ENCODE measurements at regions not wholly inside any gene's neighbourhood (a gene's known extent, or its start where the extent isn't known, plus 50 kb on each side); places are given as distances from the start of the nearest gene placed in this dataset.

DNA sequence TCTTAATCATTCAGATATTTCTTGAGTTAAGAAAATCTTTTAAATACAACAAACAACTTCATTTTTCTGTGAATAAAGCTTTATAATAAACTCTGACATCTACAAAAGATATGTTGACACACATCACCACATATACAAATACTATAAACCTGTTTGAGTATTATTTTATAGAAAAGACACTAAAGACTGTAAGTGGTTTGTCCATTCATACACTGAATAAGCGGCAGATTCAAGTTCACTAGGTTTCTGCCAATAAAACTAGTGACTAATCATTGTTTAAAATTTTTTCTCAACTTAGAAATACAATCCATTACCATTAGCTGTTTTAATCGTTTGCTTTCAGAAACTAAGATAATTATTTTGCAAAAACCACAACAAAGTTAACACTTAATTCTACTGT, 1900.0 kb downstream of the C4orf33 start:
- no peak overlapping the region for H2BK15ac ChIP-seq (ENCODE audit: low read depth, low read length)
- H3K4me1 ChIP-seq (ENCODE audit: control insufficient read depth, insufficient read depth, low read length), result no peaks in the 10 kb centered on the region
- H4K20me1 ChIP-seq (ENCODE audit: insufficient read depth, low read length), result no peaks in the 10 kb centered on the region
- intact Hi-C loops (cut with micrococcal nuclease) (no loop called here), dilution Hi-C loops (cut with HindIII; ENCODE audit: low sequenced_read_pairs, unreplicated experiment) (no loop called here), in situ Hi-C loops (cut with MboI; ENCODE audit: low sequenced_read_pairs) (no loop called here)
- H3K18ac ChIP-seq (ENCODE audit: low read depth, low read length), result no peak overlapping the region
- WGBS, 2 experiments (ENCODE audit: extremely low coverage in 2 of 2, insufficient read length in 1 of 2), result no CpG with 5 or more reads among the region's 2 CpGs
- no peak overlapping the region for H2AK5ac ChIP-seq (ENCODE audit: low read depth, low read length)
- no peaks in the 10 kb centered on the region for H3K79me1 ChIP-seq (ENCODE audit: low read depth in 1 of 2, low read length in 2 of 2)
- no peak overlapping the region for H4K91ac ChIP-seq (ENCODE audit: insufficient read depth, low read depth, low read length)
- H3K56ac ChIP-seq (ENCODE audit: extremely low read depth, insufficient read depth, low read length), result no peak overlapping the region
- TF ChIP-seq MAZ (IDR thresholded peaks at IDR 0.05; ENCODE audit: borderline replicate concordance, low read depth, low read length), result no peak
- TF ChIP-seq SMC3 (IDR thresholded peaks at IDR 0.05; ENCODE audit: low read depth, low read length), result no peak
- TF ChIP-seq RAD21 (IDR thresholded peaks at IDR 0.05; ENCODE audit: low read length), result no peak
- no peak for TF ChIP-seq CEBPB (IDR thresholded peaks at IDR 0.05; ENCODE audit: low read depth, low read length)
- no peak for TF ChIP-seq RCOR1 (IDR thresholded peaks at IDR 0.05; ENCODE audit: insufficient replicate concordance, low read length)
- no peak for ATAC-seq (ENCODE audit: low read depth)
- H3K23ac ChIP-seq (ENCODE audit: low read depth, low read length), result no peak overlapping the region
- no peak overlapping the region for H2AFZ ChIP-seq (replicated peaks; ENCODE audit: low read length, poor library complexity)
- H3K14ac ChIP-seq (replicated peaks; ENCODE audit: low read depth, low read length), result no peak overlapping the region
- ChIA-PET CTCF (no interaction called here), POLR2A (ENCODE audit: unreplicated experiment) (no interaction called here)
- H2AK9ac ChIP-seq (replicated peaks; ENCODE audit: low read depth, low read length, poor library complexity), result no peak overlapping the region
- no peak for DNase-seq
- no TSS peak for BruUV-seq (replicated peaks)
- H3K36me3 ChIP-seq (ENCODE audit: control insufficient read depth, insufficient read depth, low read length), result no peaks in the 10 kb centered on the region
- no peak overlapping the region for H2BK120ac ChIP-seq (ENCODE audit: low read depth, low read length)
- peaks cover 11% of the 10 kb centered on the region for H3K9me3 ChIP-seq (ENCODE audit: control insufficient read depth, insufficient read depth, low read length)
- H4K5ac ChIP-seq (ENCODE audit: low read depth, low read length), result no peak overlapping the region
- H3K9ac ChIP-seq (ENCODE audit: low read depth, low read length), result no peak overlapping the region
- no peak overlapping the region for H2BK20ac ChIP-seq (ENCODE audit: low read depth, low read length)
- H3K27me3 ChIP-seq (ENCODE audit: control insufficient read depth, insufficient read depth, low read length), result no peaks in the 10 kb centered on the region
- no peak overlapping the region for H3K27ac ChIP-seq (ENCODE audit: insufficient read depth, low read length)
- H3K9me1 ChIP-seq (ENCODE audit: insufficient read depth, low read length), result no peaks in the 10 kb centered on the region
- no peak overlapping the region for H3K4me2 ChIP-seq (ENCODE audit: low read depth, low read length)
- H2BK5ac ChIP-seq (ENCODE audit: low read depth, low read length, poor library complexity, severe bottlenecking), result no peak overlapping the region
- no peak overlapping the region for H4K8ac ChIP-seq (ENCODE audit: low read depth in 2 of 2, low read length in 2 of 2)
- no peak overlapping the region for H3K4ac ChIP-seq (ENCODE audit: low read depth, low read length)
- no peak overlapping the region for H3K4me3 ChIP-seq (ENCODE audit: insufficient read depth, low read depth, low read length)

Measured in IMR-90 (cell line).